IMR-90 (cell line): ENCODE measurements at regions not wholly inside any gene's neighbourhood (a gene's known extent, or its start where the extent isn't known, plus 50 kb on each side); places are given as distances from the start of the nearest gene placed in this dataset.

ENCODE experiments used
- ATAC-seq: fragments of 200-7000 bp; cut with Tn5 transposase; 2 replicates; pipeline ENCODE4 v1.9.1; 2020; ENCODE audit warnings: low read depth, mild to moderate bottlenecking, moderate library complexity
- BruUV-seq: library from RNA; stranded (reverse); fragments of 400-500 nt; replicated peaks from 2 replicates; lab custom pipeline; 2021; lab: Mats Ljungman, UMichigan
- CTCF ChIA-PET: fragments of 300-600 bp; formaldehyde crosslinking; extraction: SDS; loops from one replicate; lab custom pipeline; 2021; ENCODE audit warnings: antibody characterized with exemption; lab: Yijun Ruan, JAX
- POLR2A ChIA-PET: fragments of 300-600 bp; sonication (Branson Sonifier 250); formaldehyde crosslinking; loops from one replicate; lab custom pipeline; 2022; ENCODE audit warnings: antibody characterized with exemption; ENCODE audit not compliant: unreplicated experiment; lab: Charles Lee
- DNase-seq: peaks from one replicate; pipeline ENCODE4 v3.0.0; 2013
- H2AFZ ChIP-seq: replicated peaks from 2 replicates; pipeline ENCODE3; 2013; ENCODE audit warnings: low read length, mild to moderate bottlenecking; ENCODE audit not compliant: poor library complexity
- H2AK5ac ChIP-seq: 2 replicates; pipeline ENCODE4 v1.6.1; 2013; ENCODE audit warnings: low read depth, low read length, inconsistent platforms
- H2AK9ac ChIP-seq: replicated peaks from 2 replicates; pipeline ENCODE3; 2013; ENCODE audit warnings: mild to moderate bottlenecking, low read depth, low read length, moderate library complexity; ENCODE audit not compliant: poor library complexity
- H2BK120ac ChIP-seq: 2 replicates; pipeline ENCODE4 v1.6.1; 2013; ENCODE audit warnings: low read depth, low read length, inconsistent platforms
- H2BK15ac ChIP-seq: 3 replicates; pipeline ENCODE4 v1.6.1; 2013; ENCODE audit warnings: low read depth, low read length, inconsistent platforms
- H2BK20ac ChIP-seq: 2 replicates; pipeline ENCODE4 v1.6.1; 2013; ENCODE audit warnings: low read depth, mild to moderate bottlenecking, inconsistent platforms, low read length, moderate library complexity
- H2BK5ac ChIP-seq: 2 replicates; pipeline ENCODE4 v1.6.1; 2013; ENCODE audit warnings: mild to moderate bottlenecking, low read depth, low read length, inconsistent platforms; ENCODE audit not compliant: poor library complexity, severe bottlenecking
- H3K14ac ChIP-seq: replicated peaks from 2 replicates; pipeline ENCODE4 v1.6.1; 2013; ENCODE audit warnings: low read depth, low read length, inconsistent platforms
- H3K18ac ChIP-seq: 2 replicates; pipeline ENCODE4 v1.6.1; 2013; ENCODE audit warnings: low read depth, low read length, control low read depth
- H3K23ac ChIP-seq: 2 replicates; pipeline ENCODE4 v1.6.1; 2013; ENCODE audit warnings: low read depth, low read length, inconsistent platforms
- H3K27ac ChIP-seq: 2 replicates; pipeline ENCODE4 v1.5.1; 2013; ENCODE audit warnings: mild to moderate bottlenecking, control low read depth, low read length; ENCODE audit not compliant: insufficient read depth
- H3K27me3 ChIP-seq: 2 replicates; pipeline ENCODE4 v1.6.1; 2013; ENCODE audit warnings: low read length; ENCODE audit not compliant: control insufficient read depth, insufficient read depth
- H3K36me3 ChIP-seq: 2 replicates; pipeline ENCODE4 v1.6.1; 2013; ENCODE audit warnings: low read length, mixed read lengths; ENCODE audit not compliant: control insufficient read depth, insufficient read depth
- H3K4ac ChIP-seq: 2 replicates; pipeline ENCODE4 v1.6.1; 2013; ENCODE audit warnings: low read depth, low read length, inconsistent platforms
- H3K4me1 ChIP-seq: 2 replicates; pipeline ENCODE4 v1.6.1; 2013; ENCODE audit warnings: low read length, mixed read lengths; ENCODE audit not compliant: control insufficient read depth, insufficient read depth
- H3K4me2 ChIP-seq: 2 replicates; pipeline ENCODE4 v1.6.1; 2013; ENCODE audit warnings: low read depth, mild to moderate bottlenecking, control low read depth, low read length, moderate library complexity
- H3K4me3 ChIP-seq: 2 replicates; pipeline ENCODE4 v1.5.1; 2013; ENCODE audit warnings: low read depth, mild to moderate bottlenecking, control low read depth, low read length, moderate library complexity; ENCODE audit not compliant: insufficient read depth
- H3K56ac ChIP-seq: 2 replicates; pipeline ENCODE4 v1.6.1; 2013; ENCODE audit warnings: low read length, inconsistent platforms; ENCODE audit not compliant: insufficient read depth; ENCODE audit errors: extremely low read depth
- H3K79me1 ChIP-seq, 2 experiments: 2 replicates each; pipeline ENCODE4 v1.6.1; 2013; ENCODE audit warnings: low read length in 2 of 2, inconsistent platforms in 1 of 2, low read depth in 1 of 2
- H3K9ac ChIP-seq: 2 replicates; pipeline ENCODE4 v1.6.1; 2013; ENCODE audit warnings: low read depth, low read length, control low read depth
- H3K9me1 ChIP-seq: 2 replicates; pipeline ENCODE4 v1.6.1; 2013; ENCODE audit warnings: low read length, inconsistent platforms; ENCODE audit not compliant: insufficient read depth
- H3K9me3 ChIP-seq: 2 replicates; pipeline ENCODE4 v1.6.1; 2013; ENCODE audit warnings: low read length; ENCODE audit not compliant: control insufficient read depth, insufficient read depth
- H4K20me1 ChIP-seq: 2 replicates; pipeline ENCODE4 v1.6.1; 2013; ENCODE audit warnings: low read length, inconsistent platforms; ENCODE audit not compliant: insufficient read depth
- H4K5ac ChIP-seq: 2 replicates; pipeline ENCODE4 v1.6.1; 2013; ENCODE audit warnings: mild to moderate bottlenecking, low read depth, low read length, control low read depth
- H4K8ac ChIP-seq, 2 experiments: 2 replicates each; pipeline ENCODE4 v1.6.1; 2013; ENCODE audit warnings: low read depth in 2 of 2, low read length in 2 of 2, control low read depth in 1 of 2, inconsistent platforms in 1 of 2
- H4K91ac ChIP-seq: 2 replicates; pipeline ENCODE4 v1.6.1; 2013; ENCODE audit warnings: low read depth, low read length, inconsistent platforms; ENCODE audit not compliant: insufficient read depth
- CEBPB ChIP-seq: IDR thresholded peaks from 2 replicates; pipeline ENCODE4 v1.6.1; 2012; ENCODE audit warnings: low read depth, low read length, improper control_type of control experiment
- FOS ChIP-seq: fragments of 150-350 bp; IDR thresholded peaks from 2 replicates; pipeline ENCODE4 v1.6.1; 2016; ENCODE audit warnings: low read depth, low read length
- MAZ ChIP-seq: IDR thresholded peaks from 2 replicates; pipeline ENCODE4 v1.6.1; 2012; ENCODE audit warnings: low read depth, mild to moderate bottlenecking, low read length, improper control_type of control experiment, moderate library complexity, borderline replicate concordance
- MXI1 ChIP-seq: IDR thresholded peaks from 2 replicates; pipeline ENCODE4 v1.6.1; 2012; ENCODE audit warnings: low read depth, mild to moderate bottlenecking, low read length, moderate library complexity, borderline replicate concordance
- NFE2L2 ChIP-seq: fragments of 150-350 bp; IDR thresholded peaks from 2 replicates; pipeline ENCODE4 v1.6.1; 2016; ENCODE audit warnings: low read depth, mild to moderate bottlenecking, low read length
- POLR2A ChIP-seq: IDR thresholded peaks from 2 replicates; pipeline ENCODE4 v1.6.1; 2012; ENCODE audit warnings: mild to moderate bottlenecking, low read depth, low read length
- WGBS, 2 experiments: methylation state at CpG; one replicate each; pipeline versions ENCODE4 v1.1.5 to v1.1.7; 2013; ENCODE audit warnings: missing lambda C conversion rate in 2 of 2; ENCODE audit not compliant: insufficient read length in 1 of 2; ENCODE audit errors: extremely low coverage in 2 of 2; 5-methylcytosine and 5-hydroxymethylcytosine counted together
- dilution Hi-C: fragments of 300-500 bp; cut with HindIII; formaldehyde crosslinking; loops from one replicate; pipeline ENCODE4 v1.14.3; 2018; ENCODE audit warnings: low sequenced_read_pairs; ENCODE audit not compliant: unreplicated experiment
- in situ Hi-C: fragments of 300-500 bp; cut with MboI; formaldehyde crosslinking; loops from 3 replicates; pipeline ENCODE4 v1.14.3; 2019; ENCODE audit warnings: low sequenced_read_pairs, inconsistent platforms, mixed read lengths
- intact Hi-C: fragments of 100-400 bp; cut with micrococcal nuclease; formaldehyde crosslinking; loops from 2 replicates; pipeline ENCODE4 v1.10.0; 2022

DNA sequence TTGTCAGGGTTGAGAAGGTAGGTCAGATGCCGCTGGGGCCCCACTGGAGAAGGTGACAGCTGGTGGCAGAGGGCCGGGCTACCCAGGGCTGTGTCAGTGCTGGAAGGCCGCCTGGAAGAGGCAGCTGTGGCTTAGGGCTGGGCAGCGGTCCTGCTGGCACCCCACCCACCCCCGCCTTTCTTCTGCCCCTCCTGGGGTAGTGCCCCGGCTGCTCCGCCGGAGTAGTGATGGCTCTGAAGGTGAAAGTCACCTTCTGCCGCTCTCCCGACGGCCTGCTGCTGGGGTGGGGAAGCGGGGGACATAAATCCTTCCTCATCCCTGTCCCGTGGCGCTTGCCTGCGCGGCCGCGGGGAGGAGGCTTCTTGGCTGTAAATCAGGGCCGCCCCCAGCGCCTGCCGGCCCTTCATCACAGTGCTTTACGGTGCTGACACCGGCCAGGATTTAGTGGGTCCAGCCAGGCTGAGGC, 332.2 kb downstream of the DYSF start:
- no peak overlapping the region for H2AK9ac ChIP-seq
- H2AK5ac ChIP-seq, result peak overlapping the region; percentile 15; the same call in 1 of the 2 replicates
- in situ Hi-C loops, result loop anchor here (25.0 kb wide), 1 partner anchor 952 kb away; no protein-coding TSS in a partner anchor
- POLR2A ChIA-PET, result no interaction called here
- DNase-seq, result no peak
- peak overlapping the region; percentile 78 for H2BK120ac ChIP-seq
- 100% methylated on average over 7 of the region's 23 CpGs; no CpG with 5 or more reads in 1 of the 2 experiments for WGBS, 2 experiments
- H3K9me1 ChIP-seq, result peaks cover 12% of the 10 kb centered on the region; the same call in 1 of the 2 replicates
- H3K56ac ChIP-seq, result no peak overlapping the region
- peak overlapping the region in 1 of 2 experiments; percentile 2; a peak in 1 of 4 replicates for H4K8ac ChIP-seq
- H3K36me3 ChIP-seq, result no peaks in the 10 kb centered on the region
- H3K4me1 ChIP-seq, result peaks cover 13% of the 10 kb centered on the region
- no peak overlapping the region for H3K9ac ChIP-seq
- TF ChIP-seq NFE2L2, result no peak
- no peak for TF ChIP-seq POLR2A
- TF ChIP-seq CEBPB, result no peak
- no peak for TF ChIP-seq FOS
- TF ChIP-seq MXI1, result no peak
- no peak for TF ChIP-seq MAZ
- no peak for ATAC-seq
- H3K79me1 ChIP-seq, result no peaks in the 10 kb centered on the region
- H3K27ac ChIP-seq, result no peak overlapping the region
- H4K20me1 ChIP-seq, result no peaks in the 10 kb centered on the region; the same call in 1 of the 2 replicates
- H3K18ac ChIP-seq, result no peak overlapping the region
- H2AFZ ChIP-seq, result peak overlapping the region; percentile 44
- peak overlapping the region; percentile 71 for H3K4ac ChIP-seq
- no peak overlapping the region for H3K23ac ChIP-seq
- no peak overlapping the region for H2BK15ac ChIP-seq
- CTCF ChIA-PET, result no interaction called here
- no peak overlapping the region for H2BK5ac ChIP-seq
- H4K5ac ChIP-seq, result no peak overlapping the region
- H3K9me3 ChIP-seq, result no peaks in the 10 kb centered on the region
- H4K91ac ChIP-seq, result peak overlapping the region; percentile 15; the same call in 1 of the 2 replicates
- intact Hi-C loops, result no loop called here
- H3K4me3 ChIP-seq, result no peak overlapping the region
- dilution Hi-C loops, result no loop called here
- no peak overlapping the region; the same call in 1 of the 2 replicates for H2BK20ac ChIP-seq
- no peak overlapping the region for H3K4me2 ChIP-seq
- H3K27me3 ChIP-seq, result peaks cover 5% of the 10 kb centered on the region
- no peak overlapping the region for H3K14ac ChIP-seq
- BruUV-seq, result no TSS peak
